ENCODE measurements at regions not wholly inside any gene's neighbourhood (a gene's known extent, or its start where the extent isn't known, plus 50 kb on each side); places are given as distances from the start of the nearest gene placed in this dataset.

DNA sequence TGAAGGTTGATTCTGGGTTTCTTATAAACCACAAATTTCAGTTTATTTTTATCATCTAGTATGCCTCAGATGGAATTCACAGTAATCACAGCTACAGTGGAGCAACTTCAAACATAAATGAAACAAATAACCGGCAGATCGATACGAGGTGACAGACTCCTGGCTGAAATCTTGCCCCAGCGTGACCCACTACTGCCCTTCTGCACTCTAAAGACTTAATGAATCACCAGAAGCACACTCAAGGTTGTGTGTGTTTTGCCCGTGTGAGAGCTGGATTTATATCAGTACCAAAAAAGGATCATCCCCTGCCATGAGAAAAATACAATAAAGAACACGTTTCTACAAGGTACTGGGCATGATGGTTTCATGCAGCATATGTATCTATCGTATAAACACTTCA is 161.7 kb downstream of the KLF12 start:
- TF ChIP-seq TAF1 (IDR thresholded peaks at IDR 0.05; ENCODE audit: borderline replicate concordance, insufficient read depth, low read length): no peak
- no peak for TF ChIP-seq FOXP2 (optimal IDR thresholded peaks at IDR 0.05; ENCODE audit: borderline replicate concordance, extremely low read depth, extremely low read length, insufficient read depth)
- no peak for TF ChIP-seq POLR2AphosphoS5 (IDR thresholded peaks at IDR 0.05; ENCODE audit: low read depth, low read length)
- no peak for TF ChIP-seq REST (IDR thresholded peaks at IDR 0.05; ENCODE audit: insufficient read depth in 1 of 2, low read depth in 2 of 2, low read length in 2 of 2)
- no peak for TF ChIP-seq SIN3A (IDR thresholded peaks at IDR 0.05; ENCODE audit: borderline replicate concordance, insufficient read depth, low read length)

DNA sequence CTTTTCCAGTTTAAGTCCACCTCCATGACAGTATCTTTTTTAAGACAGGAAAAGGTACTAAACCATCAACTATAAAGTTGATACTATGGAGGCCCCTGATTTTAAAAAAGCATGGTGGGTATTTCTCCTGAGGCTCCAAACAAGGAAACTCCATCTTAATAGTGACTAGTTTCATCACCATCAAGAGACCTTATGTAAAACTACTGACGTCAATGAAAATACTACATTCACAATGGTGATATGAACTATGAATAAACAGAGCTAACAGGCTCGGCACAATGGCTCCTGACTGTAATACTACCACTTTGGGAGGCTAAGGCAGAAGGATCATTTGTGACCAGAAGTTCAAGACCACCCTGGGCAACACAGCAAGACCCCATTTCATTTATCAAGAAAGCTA is 162.7 kb downstream of the KLF12 start:
- no peak for TF ChIP-seq FOXP2 (optimal IDR thresholded peaks at IDR 0.05; ENCODE audit: borderline replicate concordance, extremely low read depth, extremely low read length, insufficient read depth)
- TF ChIP-seq POLR2AphosphoS5 (IDR thresholded peaks at IDR 0.05; ENCODE audit: low read depth, low read length): no peak
- TF ChIP-seq REST (IDR thresholded peaks at IDR 0.05; ENCODE audit: insufficient read depth in 1 of 2, low read depth in 2 of 2, low read length in 2 of 2): no peak
- no peak for TF ChIP-seq SIN3A (IDR thresholded peaks at IDR 0.05; ENCODE audit: borderline replicate concordance, insufficient read depth, low read length)
- TF ChIP-seq TAF1 (IDR thresholded peaks at IDR 0.05; ENCODE audit: borderline replicate concordance, insufficient read depth, low read length): no peak

GRCh38 chr13:73970421-73971055 is 163.7 kb downstream of the KLF12 start:
- no peak for TF ChIP-seq TAF1 (IDR thresholded peaks at IDR 0.05; ENCODE audit: borderline replicate concordance, insufficient read depth, low read length)
- no peak for TF ChIP-seq POLR2AphosphoS5 (IDR thresholded peaks at IDR 0.05; ENCODE audit: low read depth, low read length)
- no peak for TF ChIP-seq SIN3A (IDR thresholded peaks at IDR 0.05; ENCODE audit: borderline replicate concordance, insufficient read depth, low read length)
- no peak for TF ChIP-seq REST (IDR thresholded peaks at IDR 0.05; ENCODE audit: insufficient read depth in 1 of 2, low read depth in 2 of 2, low read length in 2 of 2)
- TF ChIP-seq FOXP2 (optimal IDR thresholded peaks at IDR 0.05; ENCODE audit: borderline replicate concordance, extremely low read depth, extremely low read length, insufficient read depth): no peak

GRCh38 chr13:73967397-73968165 is 166.6 kb downstream of the KLF12 start:
- TF ChIP-seq REST (IDR thresholded peaks at IDR 0.05; ENCODE audit: insufficient read depth in 1 of 2, low read depth in 2 of 2, low read length in 2 of 2) (no peak), FOXP2 (optimal IDR thresholded peaks at IDR 0.05; ENCODE audit: borderline replicate concordance, extremely low read depth, extremely low read length, insufficient read depth) (no peak), TAF1 (IDR thresholded peaks at IDR 0.05; ENCODE audit: borderline replicate concordance, insufficient read depth, low read length) (no peak), POLR2AphosphoS5 (IDR thresholded peaks at IDR 0.05; ENCODE audit: low read depth, low read length) (no peak), SIN3A (IDR thresholded peaks at IDR 0.05; ENCODE audit: borderline replicate concordance, insufficient read depth, low read length) (no peak)

Data from PFSK-1 (cell line).